B cell (primary cell): ENCODE measurements at regions not wholly inside any gene's neighbourhood (a gene's known extent, or its start where the extent isn't known, plus 50 kb on each side); places are given as distances from the start of the nearest gene placed in this dataset.
A peak's percentile ranks its signal among the peaks of the same experiment; 100 is the strongest.

ENCODE experiments used
- ATAC-seq: fragments of 200-7000 bp; cut with Tn5 transposase; one replicate; pipeline ENCODE4 v1.10.0; 2021; ENCODE audit warnings: low read depth, mild to moderate bottlenecking, moderate number of reproducible peaks, moderate library complexity
- CTCF ChIA-PET: fragments of 350-600 bp; sonication (Branson Sonifier 250); formaldehyde crosslinking; loops from one replicate; lab custom pipeline; 2021; ENCODE audit warnings: antibody characterized with exemption, inconsistent platforms; lab: Charles Lee
- POLR2A ChIA-PET: fragments of 350-600 bp; sonication (Branson Sonifier 250); formaldehyde crosslinking; loops from one replicate; lab custom pipeline; 2021; ENCODE audit warnings: antibody characterized with exemption; lab: Charles Lee
- DNase-seq: peaks from one replicate; pipeline ENCODE4 v3.0.0; 2013
- H2AFZ ChIP-seq: 2 replicates; pipeline ENCODE4 v1.6.1; 2012; ENCODE audit warnings: mild to moderate bottlenecking, low read depth, low read length; ENCODE audit not compliant: insufficient read depth, poor library complexity, severe bottlenecking
- H3K27ac ChIP-seq, 2 donors: 1 replicate in 1 of 2; 2 replicates in 1 of 2; pipeline ENCODE4 v1.5.1; 2012 to 2013; ENCODE audit warnings: low read length in 2 of 2, mild to moderate bottlenecking in 2 of 2, moderate library complexity in 1 of 2
- H3K27me3 ChIP-seq, 4 experiments: fragments of 200-600 bp in 1 of 4; sonication (generic) in 1 of 4; replicated peaks in 1 of 4; 1 replicate in 2 of 4; 2 replicates in 2 of 4; pipeline versions ENCODE4 v1.6.1 to v1.7.0; 2013 to 2016; ENCODE audit warnings: low read length in 3 of 4, mild to moderate bottlenecking in 2 of 4, mixed read lengths in 1 of 4, moderate library complexity in 1 of 4; ENCODE audit not compliant: insufficient read depth in 4 of 4, control insufficient read depth in 3 of 4; ENCODE audit errors: control extremely low read depth in 1 of 4
- H3K36me3 ChIP-seq, 2 experiments: replicated peaks in 1 of 2; 1 replicate in 1 of 2; 2 replicates in 1 of 2; pipeline versions ENCODE4 v1.6.1 to v1.7.1; 2013; ENCODE audit warnings: low read length in 1 of 2; ENCODE audit not compliant: insufficient read depth in 2 of 2, control insufficient read depth in 1 of 2; ENCODE audit errors: control extremely low read depth in 1 of 2, extremely low read depth in 1 of 2
- H3K4me1 ChIP-seq, 2 donors: fragments of 200-600 bp in 1 of 2; sonication (generic) in 1 of 2; 1 replicate in 1 of 2; 2 replicates in 1 of 2; pipeline versions ENCODE4 v1.5.1 to v1.6.1; 2013 to 2017; ENCODE audit warnings: low read length in 2 of 2; ENCODE audit not compliant: control insufficient read depth in 2 of 2, insufficient read depth in 2 of 2
- H3K4me2 ChIP-seq: replicated peaks from 2 replicates; pipeline ENCODE3; 2012; ENCODE audit warnings: mild to moderate bottlenecking, low read depth, low read length; ENCODE audit not compliant: poor library complexity, severe bottlenecking
- H3K4me3 ChIP-seq, 5 experiments: fragments of 200-600 bp in 1 of 5; sonication (generic) in 1 of 5; 1 replicate in 3 of 5; 2 replicates in 2 of 5; pipeline versions ENCODE4 v1.5.1 to v1.7.0; 2011 to 2016; ENCODE audit warnings: low read length in 4 of 5, mild to moderate bottlenecking in 4 of 5, low read depth in 2 of 5, control low read depth in 1 of 5, moderate library complexity in 1 of 5; ENCODE audit not compliant: insufficient read depth in 1 of 5; ENCODE audit errors: control extremely low read depth in 1 of 5, extremely low read depth in 1 of 5
- H3K79me2 ChIP-seq: fragments of 200-600 bp; sonication (generic); one replicate; pipeline ENCODE4 v1.6.0; 2016; ENCODE audit warnings: low read length; ENCODE audit not compliant: control insufficient read depth, insufficient read depth
- H3K9ac ChIP-seq: fragments of 200-600 bp; sonication (generic); 2 replicates; pipeline ENCODE4 v1.6.1; 2017; ENCODE audit warnings: mild to moderate bottlenecking, low read length, moderate library complexity
- H3K9me3 ChIP-seq, 3 donors: one replicate each; pipeline versions ENCODE4 v1.6.1 to v1.7.1; 2013; ENCODE audit warnings: low read length in 2 of 3; ENCODE audit not compliant: control insufficient read depth in 2 of 3, insufficient read depth in 1 of 3; ENCODE audit errors: control extremely low read depth in 1 of 3
- H4K20me1 ChIP-seq: 2 replicates; pipeline ENCODE4 v1.6.0; 2012; ENCODE audit warnings: mild to moderate bottlenecking, low read length; ENCODE audit not compliant: insufficient read depth, control insufficient read depth, poor library complexity, severe bottlenecking
- H3K27ac Mint-ChIP-seq: one replicate; pipeline ENCODE4 v1.8.0; 2021; ENCODE audit warnings: mixed read lengths
- H3K27me3 Mint-ChIP-seq: one replicate; pipeline ENCODE4 v1.8.0; 2021; ENCODE audit warnings: mixed read lengths
- H3K4me1 Mint-ChIP-seq: one replicate; pipeline ENCODE4 v1.8.0; 2021; ENCODE audit warnings: mixed read lengths
- H3K4me3 Mint-ChIP-seq: one replicate; pipeline ENCODE4 v1.8.0; 2021; ENCODE audit warnings: mixed read lengths
- H3K9me3 Mint-ChIP-seq: one replicate; pipeline ENCODE4 v1.8.0; 2022; ENCODE audit warnings: mixed read lengths; ENCODE audit not compliant: insufficient read depth
- CTCF ChIP-seq: fragments of 200-600 bp; IDR thresholded peaks from one replicate; pipeline ENCODE4 v1.8.0; 2022; ENCODE audit warnings: antibody characterized with exemption, mild to moderate bottlenecking
- EZH2 ChIP-seq: IDR thresholded peaks from 2 replicates; pipeline ENCODE4 v1.6.1; 2012; ENCODE audit warnings: borderline replicate concordance, low read depth, mild to moderate bottlenecking, moderate library complexity, low read length; ENCODE audit not compliant: insufficient read depth, poor library complexity, severe bottlenecking
- WGBS: methylation state at CpG from one replicate; pipeline ENCODE4 v1.1.5; 2013; ENCODE audit warnings: missing lambda C conversion rate; ENCODE audit not compliant: insufficient coverage; 5-methylcytosine and 5-hydroxymethylcytosine counted together
- intact Hi-C: fragments of 100-400 bp; cut with micrococcal nuclease; formaldehyde crosslinking; loops from one replicate; pipeline ENCODE4 v1.10.0; 2022

DNA sequence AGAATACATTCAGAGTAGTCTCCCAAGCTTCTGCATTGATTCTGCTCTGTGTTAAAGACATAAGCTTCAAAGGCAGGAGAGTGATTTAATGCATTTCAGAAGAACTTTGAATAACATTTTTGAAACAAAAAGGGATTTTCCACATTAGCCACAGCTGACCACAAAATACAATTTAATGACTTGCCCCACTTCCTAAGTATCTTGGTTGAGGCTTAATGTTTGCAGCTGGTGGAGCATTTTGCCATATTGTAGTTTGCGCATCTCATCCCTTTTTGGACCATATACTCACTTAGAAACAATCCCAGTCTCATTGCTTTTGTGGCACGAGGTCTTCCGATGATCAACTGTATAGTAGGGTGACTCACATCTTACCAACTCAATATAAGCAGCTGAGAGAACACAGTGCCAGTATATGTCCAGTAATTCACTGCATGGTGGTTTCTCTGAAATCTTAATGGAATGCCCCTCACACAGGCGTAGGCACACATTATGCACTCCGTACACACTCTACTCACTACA, 455.8 kb upstream of the PTGER4 start:
- peak; percentile 33 for DNase-seq
- Histone ChIP-seq H3K4me2 (no peak overlapping the region), H3K4me3 (no peak overlapping the region)

GRCh38 chr5:40221796-40222195, 457.9 kb upstream of the PTGER4 start:
- Mint-ChIP-seq H3K27ac (no peak overlapping the region), H3K4me1 (peaks cover 28% of the 10 kb centered on the region), H3K4me3 (no peak overlapping the region), H3K9me3 (peaks cover 2% of the 10 kb centered on the region), H3K27me3 (peaks cover 28% of the 10 kb centered on the region)
- no peak overlapping the region for H3K4me3 ChIP-seq
- H2AFZ ChIP-seq, result no peak overlapping the region
- TF ChIP-seq CTCF (no peak), EZH2 (no peak)
- no peaks in the 10 kb centered on the region for H3K9me3 ChIP-seq
- H3K79me2 ChIP-seq, result no peaks in the 10 kb centered on the region
- ATAC-seq, result no peak
- ChIA-PET CTCF (no interaction called here), POLR2A (no interaction called here)
- intact Hi-C loops, result loop anchor here (10.0 kb wide), 1 partner anchor 373 kb away; no protein-coding TSS in a partner anchor
- no CpG with 5 or more reads among the region's 4 CpGs for WGBS
- no peak overlapping the region for H3K4me2 ChIP-seq
- no peaks in the 10 kb centered on the region for H4K20me1 ChIP-seq
- no peak overlapping the region for H3K27ac ChIP-seq
- no peak for DNase-seq
- peaks cover 0 to 6% (median 2%) of the 10 kb centered on the region in 4 experiments for H3K27me3 ChIP-seq
- H3K36me3 ChIP-seq, result no peaks in the 10 kb centered on the region
- no peak overlapping the region for H3K9ac ChIP-seq
- peaks cover 14 to 26% of the 10 kb centered on the region in 2 donors for H3K4me1 ChIP-seq

More for the DNA sequence above, 455.8 kb upstream of the PTGER4 start:
- peak; percentile 11 for ATAC-seq
- ChIA-PET CTCF (no interaction called here), POLR2A (no interaction called here)
- intact Hi-C loops, result loop anchor here (1.0 to 10.0 kb wide), 2 partner anchors 191 to 371 kb away; no protein-coding TSS in a partner anchor
- H4K20me1 ChIP-seq, result no peaks in the 10 kb centered on the region
- Mint-ChIP-seq H3K27ac (no peak overlapping the region), H3K27me3 (peaks cover 25% of the 10 kb centered on the region), H3K4me1 (peaks cover 34% of the 10 kb centered on the region), H3K4me3 (peak overlapping the region; percentile 62), H3K9me3 (no peaks in the 10 kb centered on the region)
- no peak overlapping the region for H3K27ac ChIP-seq
- no peaks in the 10 kb centered on the region for H3K9me3 ChIP-seq
- no peak overlapping the region for H2AFZ ChIP-seq
- H3K4me1 ChIP-seq, result peaks cover 14 to 26% of the 10 kb centered on the region in 2 donors
- no peak for TF ChIP-seq EZH2
- no peak for TF ChIP-seq CTCF
- no peak overlapping the region for H3K9ac ChIP-seq
- H3K36me3 ChIP-seq, result no peaks in the 10 kb centered on the region
- 60% methylated on average over 1 of the region's 5 CpGs for WGBS
- peaks cover 0 to 6% (median 2%) of the 10 kb centered on the region in 4 experiments for H3K27me3 ChIP-seq
- H3K79me2 ChIP-seq, result no peaks in the 10 kb centered on the region
